HG02840 (cell line): ENCODE measurements at regions not wholly inside any gene's neighbourhood (a gene's known extent, or its start where the extent isn't known, plus 50 kb on each side); places are given as distances from the start of the nearest gene placed in this dataset.

Experiments used
- ATAC-seq: cut with Tn5 transposase; IDR thresholded peaks from one replicate; pipeline ENCODE4 v1.9.1; 2021; ENCODE audit warnings: mild to moderate bottlenecking, moderate library complexity, moderate number of reproducible peaks; ENCODE audit not compliant: unreplicated experiment, low FRiP score

- no peak for ATAC-seq
These were observed 982.0 kb upstream of the ZEB2 start for GRCh38 chr2:145501920-145502319.

GRCh38 chr2:145495590-145495989, 975.7 kb upstream of the ZEB2 start:
- no peak for ATAC-seq

- ATAC-seq, result no peak
These were observed 974.5 kb upstream of the ZEB2 start for GRCh38 chr2:145494441-145494840.

- no peak for ATAC-seq
These were observed 968.7 kb upstream of the ZEB2 start for GRCh38 chr2:145488571-145488970.

GRCh38 chr2:145484448-145485097, 964.7 kb upstream of the ZEB2 start:
- no peak for ATAC-seq

GRCh38 chr2:145483854-145484253, 963.9 kb upstream of the ZEB2 start:
- no peak for ATAC-seq

GRCh38 chr2:145481334-145481922, 961.5 kb upstream of the ZEB2 start:
- ATAC-seq, result no peak

- ATAC-seq, result no peak
These were observed 944.9 kb upstream of the ZEB2 start for GRCh38 chr2:145464866-145465265.

- no peak for ATAC-seq
These were observed 940.2 kb upstream of the ZEB2 start for GRCh38 chr2:145460112-145460511.

- no peak for ATAC-seq
These were observed 911.4 kb upstream of the ZEB2 start for GRCh38 chr2:145431181-145431951.

- no peak for ATAC-seq
These were observed 903.9 kb upstream of the ZEB2 start for GRCh38 chr2:145423809-145424208.

- no peak for ATAC-seq
These were observed 902.7 kb upstream of the ZEB2 start for GRCh38 chr2:145422576-145422975.

GRCh38 chr2:145421841-145422240, 901.9 kb upstream of the ZEB2 start:
- ATAC-seq, result no peak

- no peak for ATAC-seq
These were observed 896.7 kb upstream of the ZEB2 start for GRCh38 chr2:145416640-145417039.

- no peak for ATAC-seq
These were observed 895.2 kb upstream of the ZEB2 start for GRCh38 chr2:145415151-145415550.

GRCh38 chr2:145413261-145414030, 893.5 kb upstream of the ZEB2 start:
- no peak for ATAC-seq

- peak; percentile 58 for ATAC-seq
These were observed 892.2 kb upstream of the ZEB2 start for GRCh38 chr2:145412155-145412554.

GRCh38 chr2:145411493-145411892, 891.6 kb upstream of the ZEB2 start:
- peak; percentile 91 for ATAC-seq

GRCh38 chr2:145410086-145410485, 890.2 kb upstream of the ZEB2 start:
- ATAC-seq, result no peak

GRCh38 chr2:145408980-145409379, 889.1 kb upstream of the ZEB2 start:
- ATAC-seq, result no peak

- ATAC-seq, result no peak
These were observed 884.8 kb upstream of the ZEB2 start for GRCh38 chr2:145404690-145405089.
